Right atrium auricular region (tissue), 2 donors: ENCODE measurements at regions not wholly inside any gene's neighbourhood (a gene's known extent, or its start where the extent isn't known, plus 50 kb on each side); places are given as distances from the start of the nearest gene placed in this dataset.
A peak's percentile ranks its signal among the peaks of the same experiment; 100 is the strongest.

Experiments
- DNase-seq: peaks from one replicate; pipeline ENCODE4 v3.0.0-alpha.2; 2019; ENCODE audit warnings: low spot score
- H3K27ac ChIP-seq, 2 donors: fragments of 200-600 bp; sonication (generic); 1 replicate in 1 of 2; 2 replicates in 1 of 2; pipeline ENCODE4 v1.5.1; 2016 to 2019
- H3K27me3 ChIP-seq, 2 donors: fragments of 200-600 bp; sonication (generic); one replicate each; pipeline versions ENCODE4 v1.5.1 to v1.6.0; 2017 to 2019
- H3K36me3 ChIP-seq: fragments of 200-600 bp; sonication (generic); one replicate; pipeline ENCODE4 v1.5.1; 2016
- H3K4me1 ChIP-seq, 2 donors: fragments of 200-600 bp; sonication (generic); one replicate each; pipeline versions ENCODE4 v1.5.1 to v1.6.0; 2017 to 2019
- H3K4me3 ChIP-seq, 2 donors: fragments of 200-600 bp; sonication (generic); 1 replicate in 1 of 2; 2 replicates in 1 of 2; pipeline ENCODE4 v1.5.1; 2017 to 2019; ENCODE audit warnings: mild to moderate bottlenecking in 1 of 2, moderate library complexity in 1 of 2
- H3K9me3 ChIP-seq, 2 donors: fragments of 200-600 bp; sonication (generic); one replicate each; pipeline ENCODE4 v1.5.1; 2019
- CTCF ChIP-seq, 2 donors: fragments of 200-600 bp; sonication (generic); IDR thresholded peaks; one replicate each; pipeline ENCODE4 v1.5.1; 2019; ENCODE audit warnings: antibody characterized with exemption in 2 of 2

GRCh38 chr2:221074238-221074637 is 497.9 kb downstream of the EPHA4 start:
- DNase-seq = no peak
- Histone ChIP-seq H3K4me3 (no peak overlapping the region), H3K27ac (peak overlapping the region; percentile 58 to 85), H3K27me3 (no peaks in the 10 kb centered on the region), H3K9me3 (no peaks in the 10 kb centered on the region), H3K4me1 (peaks cover 0 to 3% of the 10 kb centered on the region in 2 donors), H3K36me3 (no peaks in the 10 kb centered on the region)
- TF ChIP-seq CTCF (IDR thresholded peaks at IDR 0.05) = no peak

GRCh38 chr2:221075203-221075602 is 496.9 kb downstream of the EPHA4 start:
- H3K27me3 ChIP-seq = no peaks in the 10 kb centered on the region
- H3K9me3 ChIP-seq = no peaks in the 10 kb centered on the region
- peaks cover 0 to 3% of the 10 kb centered on the region in 2 donors for H3K4me1 ChIP-seq
- H3K27ac ChIP-seq = peak overlapping the region; percentile 58 to 85
- H3K36me3 ChIP-seq = no peaks in the 10 kb centered on the region
- no peak for TF ChIP-seq CTCF (IDR thresholded peaks at IDR 0.05)
- H3K4me3 ChIP-seq = no peak overlapping the region
- no peak for DNase-seq

- peaks cover 0 to 3% of the 10 kb centered on the region in 2 donors for H3K4me1 ChIP-seq
Measured at GRCh38 chr2:221077251-221077650, 494.9 kb downstream of the EPHA4 start.

GRCh38 chr2:221077799-221078198 is 494.3 kb downstream of the EPHA4 start:
- Histone ChIP-seq H3K4me3 (no peak overlapping the region), H3K36me3 (no peaks in the 10 kb centered on the region), H3K4me1 (peaks cover 0 to 3% of the 10 kb centered on the region in 2 donors), H3K27ac (no peak overlapping the region), H3K27me3 (no peaks in the 10 kb centered on the region), H3K9me3 (no peaks in the 10 kb centered on the region)
- no peak for DNase-seq
- no peak for TF ChIP-seq CTCF (IDR thresholded peaks at IDR 0.05)

More at GRCh38 chr2:221077251-221077650, 494.9 kb downstream of the EPHA4 start:
- Histone ChIP-seq H3K27me3 (no peaks in the 10 kb centered on the region), H3K36me3 (no peaks in the 10 kb centered on the region), H3K9me3 (no peaks in the 10 kb centered on the region), H3K4me3 (no peak overlapping the region), H3K27ac (no peak overlapping the region)
- no peak for TF ChIP-seq CTCF (IDR thresholded peaks at IDR 0.05)
- DNase-seq = no peak

- Histone ChIP-seq H3K4me3 (no peak overlapping the region), H3K9me3 (no peaks in the 10 kb centered on the region), H3K27ac (peak overlapping the region in 1 of 2 donors; percentile 63), H3K4me1 (no peaks in the 10 kb centered on the region), H3K27me3 (no peaks in the 10 kb centered on the region), H3K36me3 (no peaks in the 10 kb centered on the region)
- DNase-seq = no peak
- TF ChIP-seq CTCF (IDR thresholded peaks at IDR 0.05) = no peak
Measured at GRCh38 chr2:221085341-221085900, 486.7 kb downstream of the EPHA4 start.

- Histone ChIP-seq H3K27ac (peak overlapping the region in 1 of 2 donors; percentile 63), H3K4me3 (no peak overlapping the region), H3K36me3 (no peaks in the 10 kb centered on the region), H3K4me1 (no peaks in the 10 kb centered on the region), H3K27me3 (no peaks in the 10 kb centered on the region), H3K9me3 (no peaks in the 10 kb centered on the region)
- DNase-seq = no peak
- TF ChIP-seq CTCF (IDR thresholded peaks at IDR 0.05) = no peak
Measured at GRCh38 chr2:221085936-221086335, 486.2 kb downstream of the EPHA4 start.
